ENCODE measurements at regions not wholly inside any gene's neighbourhood (a gene's known extent, or its start where the extent isn't known, plus 50 kb on each side); places are given as distances from the start of the nearest gene placed in this dataset.

DNA sequence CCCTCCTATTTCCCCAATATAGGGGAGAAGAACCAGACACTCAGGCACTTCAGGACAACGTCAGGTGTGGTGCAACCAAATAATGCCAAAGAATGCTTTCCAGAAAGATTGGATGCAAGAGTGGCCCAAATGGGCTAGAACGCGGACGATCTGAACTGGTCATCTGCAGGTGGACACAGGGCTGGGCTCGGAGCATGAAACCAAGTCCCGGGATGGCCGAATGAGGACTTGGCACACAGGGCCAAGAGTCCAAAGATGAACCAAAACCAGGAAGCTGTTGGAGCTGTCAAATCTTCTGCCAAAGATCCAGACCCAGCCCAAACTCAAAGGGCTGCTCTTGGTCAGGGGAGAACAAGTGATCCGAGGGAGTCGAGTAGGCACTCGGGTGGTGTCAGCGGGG is 143.9 kb upstream of the ARID1B start:
- no peak overlapping the region for H3K4me3 ChIP-seq
- Mint-ChIP-seq H3K36me3 (ENCODE audit: low read depth) (no peaks in the 10 kb centered on the region), H3K4me1 (peaks cover 2% of the 10 kb centered on the region; the same call in 1 of the 3 replicates), H3K27ac (no peak overlapping the region), H3K9me3 (no peaks in the 10 kb centered on the region), H3K4me3 (no peak overlapping the region; the same call in 2 of the 3 replicates), H3K27me3 (ENCODE audit: insufficient read depth, low read depth, poor library complexity) (no peaks in the 10 kb centered on the region)
- H3K27ac ChIP-seq (ENCODE audit: low read depth), result no peak overlapping the region
- H3F3A ChIP-seq (replicated peaks; ENCODE audit: low read depth), result no peaks in the 10 kb centered on the region
- H2AFZ ChIP-seq, result no peak overlapping the region
- no peak for DNase-seq (ENCODE audit: low spot score)
- no peaks in the 10 kb centered on the region; the same call in 1 of the 2 replicates for H3K9me2 ChIP-seq (ENCODE audit: insufficient read depth)
- no peaks in the 10 kb centered on the region for H3K79me2 ChIP-seq (replicated peaks; ENCODE audit: insufficient read depth)
- H3K27me3 ChIP-seq (ENCODE audit: insufficient read depth), result no peaks in the 10 kb centered on the region
- H4K20me1 ChIP-seq (replicated peaks; ENCODE audit: insufficient read depth), result no peaks in the 10 kb centered on the region
- TF ChIP-seq, protein P1, sequence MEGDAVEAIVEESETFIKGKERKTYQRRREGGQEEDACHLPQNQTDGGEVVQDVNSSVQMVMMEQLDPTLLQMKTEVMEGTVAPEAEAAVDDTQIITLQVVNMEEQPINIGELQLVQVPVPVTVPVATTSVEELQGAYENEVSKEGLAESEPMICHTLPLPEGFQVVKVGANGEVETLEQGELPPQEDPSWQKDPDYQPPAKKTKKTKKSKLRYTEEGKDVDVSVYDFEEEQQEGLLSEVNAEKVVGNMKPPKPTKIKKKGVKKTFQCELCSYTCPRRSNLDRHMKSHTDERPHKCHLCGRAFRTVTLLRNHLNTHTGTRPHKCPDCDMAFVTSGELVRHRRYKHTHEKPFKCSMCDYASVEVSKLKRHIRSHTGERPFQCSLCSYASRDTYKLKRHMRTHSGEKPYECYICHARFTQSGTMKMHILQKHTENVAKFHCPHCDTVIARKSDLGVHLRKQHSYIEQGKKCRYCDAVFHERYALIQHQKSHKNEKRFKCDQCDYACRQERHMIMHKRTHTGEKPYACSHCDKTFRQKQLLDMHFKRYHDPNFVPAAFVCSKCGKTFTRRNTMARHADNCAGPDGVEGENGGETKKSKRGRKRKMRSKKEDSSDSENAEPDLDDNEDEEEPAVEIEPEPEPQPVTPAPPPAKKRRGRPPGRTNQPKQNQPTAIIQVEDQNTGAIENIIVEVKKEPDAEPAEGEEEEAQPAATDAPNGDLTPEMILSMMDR (conservative IDR thresholded peaks at IDR 0.05; ENCODE audit: low read depth in 2 of 2), result no peak
- TF ChIP-seq NANOG (IDR thresholded peaks at IDR 0.05; ENCODE audit: borderline replicate concordance) (no peak), ZNF331 (CRISPR knock-in tag; IDR thresholded peaks at IDR 0.05; ENCODE audit: low read depth) (no peak), CREB1 (CRISPR knock-in tag; IDR thresholded peaks at IDR 0.05; ENCODE audit: low read depth) (no peak), EZH2 (IDR thresholded peaks at IDR 0.05; ENCODE audit: low read depth, unreplicated experiment) (no peak)
- no peak for ATAC-seq
- H3K4me1 ChIP-seq (ENCODE audit: insufficient read depth), result no peaks in the 10 kb centered on the region
- H3K36me3 ChIP-seq (ENCODE audit: insufficient read depth), result no peaks in the 10 kb centered on the region
- H3K4me2 ChIP-seq, result no peak overlapping the region

DNA sequence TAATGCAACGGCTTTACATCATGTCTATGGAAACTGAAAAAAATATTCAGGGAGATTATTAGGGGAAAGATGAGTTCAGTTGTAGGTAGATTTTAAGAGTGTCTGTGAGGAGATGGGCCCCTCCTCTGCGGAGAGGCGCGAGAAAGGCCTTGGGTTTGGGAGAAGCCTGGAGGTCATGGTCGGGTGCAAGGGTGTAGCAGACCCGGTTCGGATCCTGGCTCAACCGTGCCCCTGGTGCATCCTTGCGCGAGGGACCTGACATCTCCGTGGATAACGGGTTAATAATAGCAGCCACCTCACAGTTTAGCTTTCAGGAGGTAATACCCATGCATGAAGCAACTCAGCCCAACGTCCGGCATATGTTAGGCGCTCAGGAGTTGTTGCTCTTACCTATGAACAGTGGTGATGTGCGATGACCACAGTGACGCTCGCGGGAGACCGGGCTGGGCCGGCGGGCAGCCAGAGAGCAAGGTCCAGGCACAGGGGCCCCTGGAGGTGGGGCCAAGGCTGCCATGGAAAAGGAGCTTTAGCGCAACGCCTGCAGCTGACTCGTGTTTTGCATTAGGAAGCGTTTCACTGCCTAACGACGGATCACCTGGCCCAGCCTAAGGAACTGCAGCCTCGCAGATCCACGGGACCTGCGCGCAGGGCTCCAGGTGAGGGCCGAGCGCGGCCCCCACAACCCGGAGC is 146.4 kb upstream of the ARID1B start:
- H3K27me3 Mint-ChIP-seq (ENCODE audit: insufficient read depth, low read depth, poor library complexity), result no peaks in the 10 kb centered on the region
- Histone ChIP-seq H3K4me2 (no peak overlapping the region), H3K79me2 (replicated peaks; ENCODE audit: insufficient read depth) (no peaks in the 10 kb centered on the region), H4K20me1 (replicated peaks; ENCODE audit: insufficient read depth) (no peaks in the 10 kb centered on the region), H3K4me1 (ENCODE audit: insufficient read depth) (no peaks in the 10 kb centered on the region), H3K27me3 (ENCODE audit: insufficient read depth) (no peaks in the 10 kb centered on the region), H3K4me3 (no peak overlapping the region), H3K9me2 (ENCODE audit: insufficient read depth) (no peaks in the 10 kb centered on the region; the same call in 1 of the 2 replicates), H3K36me3 (ENCODE audit: insufficient read depth) (no peaks in the 10 kb centered on the region), H3K27ac (ENCODE audit: low read depth) (no peak overlapping the region), H2AFZ (peak overlapping the region; percentile 72; the same call in 1 of the 2 replicates), H3F3A (replicated peaks; ENCODE audit: low read depth) (no peaks in the 10 kb centered on the region)
- no peaks in the 10 kb centered on the region for H3K36me3 Mint-ChIP-seq (ENCODE audit: low read depth)
- TF ChIP-seq CREB1 (CRISPR knock-in tag; IDR thresholded peaks at IDR 0.05; ENCODE audit: low read depth) (no peak), EZH2phosphoT487 (IDR thresholded peaks at IDR 0.05; ENCODE audit: unreplicated experiment) (no peak), EZH2 (IDR thresholded peaks at IDR 0.05; ENCODE audit: low read depth, unreplicated experiment) (no peak)
- TF ChIP-seq, protein P2, sequence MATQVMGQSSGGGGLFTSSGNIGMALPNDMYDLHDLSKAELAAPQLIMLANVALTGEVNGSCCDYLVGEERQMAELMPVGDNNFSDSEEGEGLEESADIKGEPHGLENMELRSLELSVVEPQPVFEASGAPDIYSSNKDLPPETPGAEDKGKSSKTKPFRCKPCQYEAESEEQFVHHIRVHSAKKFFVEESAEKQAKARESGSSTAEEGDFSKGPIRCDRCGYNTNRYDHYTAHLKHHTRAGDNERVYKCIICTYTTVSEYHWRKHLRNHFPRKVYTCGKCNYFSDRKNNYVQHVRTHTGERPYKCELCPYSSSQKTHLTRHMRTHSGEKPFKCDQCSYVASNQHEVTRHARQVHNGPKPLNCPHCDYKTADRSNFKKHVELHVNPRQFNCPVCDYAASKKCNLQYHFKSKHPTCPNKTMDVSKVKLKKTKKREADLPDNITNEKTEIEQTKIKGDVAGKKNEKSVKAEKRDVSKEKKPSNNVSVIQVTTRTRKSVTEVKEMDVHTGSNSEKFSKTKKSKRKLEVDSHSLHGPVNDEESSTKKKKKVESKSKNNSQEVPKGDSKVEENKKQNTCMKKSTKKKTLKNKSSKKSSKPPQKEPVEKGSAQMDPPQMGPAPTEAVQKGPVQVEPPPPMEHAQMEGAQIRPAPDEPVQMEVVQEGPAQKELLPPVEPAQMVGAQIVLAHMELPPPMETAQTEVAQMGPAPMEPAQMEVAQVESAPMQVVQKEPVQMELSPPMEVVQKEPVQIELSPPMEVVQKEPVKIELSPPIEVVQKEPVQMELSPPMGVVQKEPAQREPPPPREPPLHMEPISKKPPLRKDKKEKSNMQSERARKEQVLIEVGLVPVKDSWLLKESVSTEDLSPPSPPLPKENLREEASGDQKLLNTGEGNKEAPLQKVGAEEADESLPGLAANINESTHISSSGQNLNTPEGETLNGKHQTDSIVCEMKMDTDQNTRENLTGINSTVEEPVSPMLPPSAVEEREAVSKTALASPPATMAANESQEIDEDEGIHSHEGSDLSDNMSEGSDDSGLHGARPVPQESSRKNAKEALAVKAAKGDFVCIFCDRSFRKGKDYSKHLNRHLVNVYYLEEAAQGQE (IDR thresholded peaks at IDR 0.05; ENCODE audit: unreplicated experiment), result no peak
- H3K9me3 Mint-ChIP-seq, result no peaks in the 10 kb centered on the region
- H3K4me3 Mint-ChIP-seq, result no peak overlapping the region
- peaks cover 2% of the 10 kb centered on the region; the same call in 1 of the 3 replicates for H3K4me1 Mint-ChIP-seq
- ATAC-seq, result peak; percentile 36; the same call in 1 of the 3 replicates
- peak; percentile 13 for DNase-seq (ENCODE audit: low spot score)
- H3K27ac Mint-ChIP-seq, result no peak overlapping the region

All from GM23338 (cell line).